H1 (cell line): ENCODE measurements at regions not wholly inside any gene's neighbourhood (a gene's known extent, or its start where the extent isn't known, plus 50 kb on each side); places are given as distances from the start of the nearest gene placed in this dataset.

Experiments
- CTCF ChIA-PET: fragments of 300-600 bp; sonication (Branson Sonifier 250); formaldehyde crosslinking; loops from one replicate; lab custom pipeline; 2021; ENCODE audit not compliant: partially characterized antibody; lab: Charles Lee
- POLR2A ChIA-PET: fragments of 300-600 bp; sonication (Branson Sonifier 250); formaldehyde crosslinking; loops from one replicate; lab custom pipeline; 2021; ENCODE audit warnings: inconsistent platforms; ENCODE audit not compliant: partially characterized antibody; lab: Charles Lee
- DNase-seq, 2 experiments: peaks; one replicate each; pipeline versions ENCODE4 v3.0.0 to v3.0.0-alpha.2; 2010 to 2022; ENCODE audit warnings: low spot score in 2 of 2, low read depth in 1 of 2, mixed read lengths in 1 of 2
- FAIRE-seq: peaks from 2 replicates; lab custom pipeline; 2011; peaks lifted over from hg19 to GRCh38; lab: Jason Lieb, UNC
- H2AFZ ChIP-seq: 2 replicates; pipeline ENCODE4 v1.8.1; 2012; ENCODE audit warnings: low read length, inconsistent platforms
- H2AK5ac ChIP-seq: 2 replicates; pipeline ENCODE4 v1.6.1; 2013; ENCODE audit warnings: low read depth, low read length
- H2BK120ac ChIP-seq: replicated peaks from 2 replicates; pipeline ENCODE3; 2013; ENCODE audit warnings: low read depth, low read length, inconsistent platforms
- H2BK12ac ChIP-seq: 2 replicates; pipeline ENCODE4 v1.6.1; 2013; ENCODE audit warnings: low read depth, low read length
- H2BK15ac ChIP-seq: 2 replicates; pipeline ENCODE4 v1.6.1; 2013; ENCODE audit warnings: low read length
- H2BK20ac ChIP-seq: 2 replicates; pipeline ENCODE4 v1.6.1; 2013; ENCODE audit warnings: low read length
- H2BK5ac ChIP-seq: 2 replicates; pipeline ENCODE4 v1.6.1; 2013; ENCODE audit warnings: low read depth, low read length
- H3K14ac ChIP-seq: 2 replicates; pipeline ENCODE4 v1.6.1; 2013; ENCODE audit warnings: inconsistent platforms; ENCODE audit not compliant: insufficient read length
- H3K18ac ChIP-seq: 2 replicates; pipeline ENCODE4 v1.6.1; 2013; ENCODE audit warnings: low read length; ENCODE audit errors: extremely low read depth
- H3K23ac ChIP-seq: 2 replicates; pipeline ENCODE4 v1.6.1; 2013; ENCODE audit warnings: inconsistent platforms; ENCODE audit not compliant: insufficient read length
- H3K23me2 ChIP-seq: 2 replicates; pipeline ENCODE4 v1.6.1; 2013; ENCODE audit warnings: low read depth, low read length
- H3K27ac ChIP-seq: 2 replicates; pipeline ENCODE4 v1.6.1; 2011; ENCODE audit warnings: low read depth, low read length, inconsistent platforms
- H3K27me3 ChIP-seq, 4 experiments: replicated peaks in 1 of 4; 1 replicate in 1 of 4; 2 replicates in 3 of 4; pipeline versions ENCODE4 v1.6.1 to v1.8.1; 2011 to 2013; ENCODE audit warnings: low read length in 3 of 4, mild to moderate bottlenecking in 3 of 4, inconsistent platforms in 2 of 4, mixed read lengths in 2 of 4, moderate library complexity in 1 of 4; ENCODE audit not compliant: control insufficient read depth in 3 of 4, insufficient read depth in 3 of 4; ENCODE audit errors: extremely low read depth in 1 of 4
- H3K36me3 ChIP-seq, 4 experiments: 2 replicates each; pipeline versions ENCODE4 v1.6.1 to v1.8.1; 2011 to 2013; ENCODE audit warnings: mild to moderate bottlenecking in 4 of 4, low read length in 3 of 4, moderate library complexity in 2 of 4, control low read depth in 1 of 4, inconsistent platforms in 1 of 4; ENCODE audit not compliant: insufficient read depth in 4 of 4, control insufficient read depth in 2 of 4
- H3K4ac ChIP-seq: replicated peaks from 2 replicates; pipeline ENCODE3; 2013; ENCODE audit warnings: low read length, low read depth, mixed read lengths, inconsistent platforms; ENCODE audit not compliant: insufficient read length
- H3K4me1 ChIP-seq, 4 experiments: replicated peaks in 1 of 4; 1 replicate in 1 of 4; 2 replicates in 3 of 4; pipeline versions ENCODE4 v1.6.1 to v1.8.1; 2011 to 2013; ENCODE audit warnings: low read length in 3 of 4, inconsistent platforms in 2 of 4, mixed read lengths in 1 of 4; ENCODE audit not compliant: insufficient read depth in 4 of 4, control insufficient read depth in 3 of 4
- H3K4me2 ChIP-seq, 2 experiments: 2 replicates each; pipeline versions ENCODE4 v1.6.1 to v1.8.1; 2011 to 2013; ENCODE audit warnings: low read depth in 2 of 2, low read length in 2 of 2, control low read depth in 1 of 2, inconsistent platforms in 1 of 2, mild to moderate bottlenecking in 1 of 2; ENCODE audit not compliant: insufficient read depth in 1 of 2
- H3K4me3 ChIP-seq, 4 experiments: fragments of 200-600, 300-600 bp in 1 of 4; sonication (generic), shearing (Covaris generic), sonication (Bioruptor Twin) in 1 of 4; 2 replicates each; pipeline versions ENCODE4 v1.5.1 to v1.8.1; 2011 to 2016; ENCODE audit warnings: low read length in 4 of 4, low read depth in 3 of 4, control low read depth in 2 of 4, inconsistent platforms in 2 of 4, mild to moderate bottlenecking in 2 of 4, mixed read lengths in 1 of 4, moderate library complexity in 1 of 4; ENCODE audit not compliant: insufficient read depth in 2 of 4; ENCODE audit errors: extremely low read depth in 1 of 4
- H3K56ac ChIP-seq: replicated peaks from 2 replicates; pipeline ENCODE3; 2013; ENCODE audit warnings: low read depth, mild to moderate bottlenecking, mixed read lengths, low read length, inconsistent platforms; ENCODE audit not compliant: insufficient read length
- H3K79me1 ChIP-seq: 2 replicates; pipeline ENCODE4 v1.6.1; 2013; ENCODE audit warnings: low read depth, low read length, control low read depth
- H3K79me2 ChIP-seq, 2 experiments: 2 replicates each; pipeline versions ENCODE4 v1.6.1 to v1.8.1; 2012 to 2013; ENCODE audit warnings: low read length in 2 of 2, mild to moderate bottlenecking in 2 of 2, inconsistent platforms in 1 of 2; ENCODE audit not compliant: insufficient read depth in 2 of 2, control insufficient read depth in 1 of 2
- H3K9ac ChIP-seq, 4 experiments: replicated peaks in 1 of 4; 1 replicate in 1 of 4; 2 replicates in 3 of 4; pipeline versions ENCODE4 v1.6.1 to v1.8.1; 2011 to 2013; ENCODE audit warnings: low read depth in 3 of 4, low read length in 3 of 4, control low read depth in 2 of 4, mild to moderate bottlenecking in 2 of 4, moderate library complexity in 2 of 4, inconsistent platforms in 1 of 4; ENCODE audit errors: extremely low read depth in 1 of 4
- H3K9me3 ChIP-seq, 2 experiments: 2 replicates each; pipeline versions ENCODE4 v1.6.1 to v1.8.1; 2012 to 2013; ENCODE audit warnings: mild to moderate bottlenecking in 2 of 2, moderate library complexity in 2 of 2, control low read depth in 1 of 2, inconsistent platforms in 1 of 2, low read depth in 1 of 2, low read length in 1 of 2, mixed read lengths in 1 of 2; ENCODE audit not compliant: insufficient read depth in 2 of 2
- H4K20me1 ChIP-seq, 2 experiments: replicated peaks in 1 of 2; 2 replicates each; pipeline versions ENCODE3 to v1.8.1; 2011 to 2013; ENCODE audit warnings: inconsistent platforms in 2 of 2, low read length in 2 of 2, mild to moderate bottlenecking in 1 of 2; ENCODE audit not compliant: insufficient read depth in 2 of 2, control insufficient read depth in 1 of 2
- H4K5ac ChIP-seq: 2 replicates; pipeline ENCODE4 v1.6.1; 2013; ENCODE audit warnings: low read length, low read depth, mixed read lengths, inconsistent platforms; ENCODE audit not compliant: insufficient read length
- H4K8ac ChIP-seq: 2 replicates; pipeline ENCODE4 v1.8.0; 2013; ENCODE audit warnings: mild to moderate bottlenecking, moderate library complexity, low read length, inconsistent platforms; ENCODE audit not compliant: insufficient read depth; ENCODE audit errors: extremely low read depth
- H4K91ac ChIP-seq: replicated peaks from 2 replicates; pipeline ENCODE3; 2013; ENCODE audit warnings: low read length, mixed read lengths, inconsistent platforms; ENCODE audit not compliant: insufficient read length
- BACH1 ChIP-seq: IDR thresholded peaks from 2 replicates; pipeline ENCODE4 v1.6.1; 2012; ENCODE audit warnings: low read length, improper control_type of control experiment
- RXRA ChIP-seq: IDR thresholded peaks from 2 replicates; pipeline ENCODE4 v1.6.1; 2011; ENCODE audit warnings: low read depth, mild to moderate bottlenecking, low read length, moderate library complexity; ENCODE audit not compliant: insufficient read depth
- SRF ChIP-seq: IDR thresholded peaks from 2 replicates; pipeline ENCODE4 v1.6.1; 2011; ENCODE audit warnings: mild to moderate bottlenecking, low read depth, low read length, moderate library complexity
- WGBS, 2 experiments: shearing (Covaris generic) in 1 of 2; methylation state at CpG; one replicate each; pipeline versions ENCODE4 v1.1.6 to v1.1.7; 2013 to 2015; ENCODE audit warnings: low lambda C conversion rate in 2 of 2, mixed read lengths in 2 of 2, inconsistent platforms in 1 of 2, low coverage in 1 of 2, missing lambda C conversion rate in 1 of 2; ENCODE audit not compliant: insufficient replicate concordance in 2 of 2, insufficient coverage in 1 of 2, insufficient read length in 1 of 2; ENCODE audit errors: extremely low coverage in 1 of 2, missing lambda C conversion rate in 1 of 2; 5-methylcytosine and 5-hydroxymethylcytosine counted together

DNA sequence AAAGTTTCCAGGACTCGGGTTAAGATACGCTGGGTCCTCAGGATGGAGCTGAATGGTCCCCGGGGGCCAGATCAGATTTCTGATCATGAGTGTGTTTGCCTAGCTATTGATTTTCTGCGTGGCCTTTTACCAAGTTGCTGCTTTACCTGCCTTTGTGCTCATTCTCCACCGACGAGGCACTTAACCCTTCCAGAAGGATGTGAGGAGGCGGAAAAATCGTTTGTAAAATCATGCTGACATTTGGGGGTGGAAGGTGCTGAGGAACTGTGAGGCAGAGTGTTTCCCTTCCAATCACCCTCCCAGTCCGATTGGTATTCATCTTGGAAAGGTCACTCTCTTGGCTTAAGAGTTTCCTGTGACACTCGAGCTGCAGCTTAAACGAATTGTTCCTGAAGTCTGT, 337.1 kb upstream of the KAZN start:
- Histone ChIP-seq H3K36me3 (no peaks in the 10 kb centered on the region), H3K27me3 (peaks cover 0 to 2% (median 0%) of the 10 kb centered on the region in 4 experiments; a peak in 1 of 7 replicates), H3K14ac (no peak overlapping the region), H3K18ac (no peak overlapping the region), H3K9ac (no peak overlapping the region), H3K9me3 (no peaks in the 10 kb centered on the region), H4K91ac (no peak overlapping the region), H3K79me1 (no peaks in the 10 kb centered on the region), H3K23me2 (no peaks in the 10 kb centered on the region), H2BK120ac (no peak overlapping the region), H2BK12ac (0 out of 2 replicates have a peak overlapping the region, but pooled peaks have one; percentile 43), H3K4me1 (no peaks in the 10 kb centered on the region), H2BK20ac (no peak overlapping the region), H4K20me1 (no peaks in the 10 kb centered on the region), H2BK15ac (no peak overlapping the region), H2BK5ac (no peak overlapping the region), H4K8ac (no peak overlapping the region), H2AFZ (no peak overlapping the region), H3K4me3 (no peak overlapping the region), H3K27ac (no peak overlapping the region), H3K79me2 (no peaks in the 10 kb centered on the region), H3K4ac (no peak overlapping the region), H2AK5ac (no peak overlapping the region), H4K5ac (no peak overlapping the region), H3K23ac (no peak overlapping the region), H3K56ac (no peak overlapping the region), H3K4me2 (no peak overlapping the region)
- 92% methylated on average over 11 of the region's 11 CpGs; no CpG with 5 or more reads in 1 of the 2 experiments for WGBS, 2 experiments
- POLR2A ChIA-PET: no interaction called here
- FAIRE-seq (no peak), DNase-seq (no peak)
- no peak for TF ChIP-seq RXRA
- no peak for TF ChIP-seq SRF
- TF ChIP-seq BACH1: no peak
- CTCF ChIA-PET: interaction anchor here (1.5 kb wide), 1 partner anchor 21 kb away, joined by 4 read pairs; no protein-coding TSS in a partner anchor
